IMR-90 (cell line): ENCODE measurements at regions not wholly inside any gene's neighbourhood (a gene's known extent, or its start where the extent isn't known, plus 50 kb on each side); places are given as distances from the start of the nearest gene placed in this dataset.

Experiments
- ATAC-seq: fragments of 200-7000 bp; cut with Tn5 transposase; 2 replicates; pipeline ENCODE4 v1.9.1; 2020; ENCODE audit warnings: low read depth, mild to moderate bottlenecking, moderate library complexity
- BruUV-seq: library from RNA; stranded (reverse); fragments of 400-500 nt; replicated peaks from 2 replicates; lab custom pipeline; 2021; lab: Mats Ljungman, UMichigan
- CTCF ChIA-PET: fragments of 300-600 bp; formaldehyde crosslinking; extraction: SDS; loops from one replicate; lab custom pipeline; 2021; ENCODE audit warnings: antibody characterized with exemption; lab: Yijun Ruan, JAX
- POLR2A ChIA-PET: fragments of 300-600 bp; sonication (Branson Sonifier 250); formaldehyde crosslinking; loops from one replicate; lab custom pipeline; 2022; ENCODE audit warnings: antibody characterized with exemption; ENCODE audit not compliant: unreplicated experiment; lab: Charles Lee
- DNase-seq: peaks from one replicate; pipeline ENCODE4 v3.0.0; 2013
- H2AFZ ChIP-seq: replicated peaks from 2 replicates; pipeline ENCODE3; 2013; ENCODE audit warnings: low read length, mild to moderate bottlenecking; ENCODE audit not compliant: poor library complexity
- H2AK5ac ChIP-seq: 2 replicates; pipeline ENCODE4 v1.6.1; 2013; ENCODE audit warnings: low read depth, low read length, inconsistent platforms
- H2AK9ac ChIP-seq: replicated peaks from 2 replicates; pipeline ENCODE3; 2013; ENCODE audit warnings: mild to moderate bottlenecking, low read depth, low read length, moderate library complexity; ENCODE audit not compliant: poor library complexity
- H2BK120ac ChIP-seq: 2 replicates; pipeline ENCODE4 v1.6.1; 2013; ENCODE audit warnings: low read depth, low read length, inconsistent platforms
- H2BK15ac ChIP-seq: 3 replicates; pipeline ENCODE4 v1.6.1; 2013; ENCODE audit warnings: low read depth, low read length, inconsistent platforms
- H2BK20ac ChIP-seq: 2 replicates; pipeline ENCODE4 v1.6.1; 2013; ENCODE audit warnings: low read depth, mild to moderate bottlenecking, inconsistent platforms, low read length, moderate library complexity
- H2BK5ac ChIP-seq: 2 replicates; pipeline ENCODE4 v1.6.1; 2013; ENCODE audit warnings: mild to moderate bottlenecking, low read depth, low read length, inconsistent platforms; ENCODE audit not compliant: poor library complexity, severe bottlenecking
- H3K14ac ChIP-seq: replicated peaks from 2 replicates; pipeline ENCODE4 v1.6.1; 2013; ENCODE audit warnings: low read depth, low read length, inconsistent platforms
- H3K18ac ChIP-seq: 2 replicates; pipeline ENCODE4 v1.6.1; 2013; ENCODE audit warnings: low read depth, low read length, control low read depth
- H3K23ac ChIP-seq: 2 replicates; pipeline ENCODE4 v1.6.1; 2013; ENCODE audit warnings: low read depth, low read length, inconsistent platforms
- H3K27ac ChIP-seq: 2 replicates; pipeline ENCODE4 v1.5.1; 2013; ENCODE audit warnings: mild to moderate bottlenecking, control low read depth, low read length; ENCODE audit not compliant: insufficient read depth
- H3K27me3 ChIP-seq: 2 replicates; pipeline ENCODE4 v1.6.1; 2013; ENCODE audit warnings: low read length; ENCODE audit not compliant: control insufficient read depth, insufficient read depth
- H3K36me3 ChIP-seq: 2 replicates; pipeline ENCODE4 v1.6.1; 2013; ENCODE audit warnings: low read length, mixed read lengths; ENCODE audit not compliant: control insufficient read depth, insufficient read depth
- H3K4ac ChIP-seq: 2 replicates; pipeline ENCODE4 v1.6.1; 2013; ENCODE audit warnings: low read depth, low read length, inconsistent platforms
- H3K4me1 ChIP-seq: 2 replicates; pipeline ENCODE4 v1.6.1; 2013; ENCODE audit warnings: low read length, mixed read lengths; ENCODE audit not compliant: control insufficient read depth, insufficient read depth
- H3K4me2 ChIP-seq: 2 replicates; pipeline ENCODE4 v1.6.1; 2013; ENCODE audit warnings: low read depth, mild to moderate bottlenecking, control low read depth, low read length, moderate library complexity
- H3K4me3 ChIP-seq: 2 replicates; pipeline ENCODE4 v1.5.1; 2013; ENCODE audit warnings: low read depth, mild to moderate bottlenecking, control low read depth, low read length, moderate library complexity; ENCODE audit not compliant: insufficient read depth
- H3K56ac ChIP-seq: 2 replicates; pipeline ENCODE4 v1.6.1; 2013; ENCODE audit warnings: low read length, inconsistent platforms; ENCODE audit not compliant: insufficient read depth; ENCODE audit errors: extremely low read depth
- H3K79me1 ChIP-seq, 2 experiments: 2 replicates each; pipeline ENCODE4 v1.6.1; 2013; ENCODE audit warnings: low read length in 2 of 2, inconsistent platforms in 1 of 2, low read depth in 1 of 2
- H3K9ac ChIP-seq: 2 replicates; pipeline ENCODE4 v1.6.1; 2013; ENCODE audit warnings: low read depth, low read length, control low read depth
- H3K9me1 ChIP-seq: 2 replicates; pipeline ENCODE4 v1.6.1; 2013; ENCODE audit warnings: low read length, inconsistent platforms; ENCODE audit not compliant: insufficient read depth
- H3K9me3 ChIP-seq: 2 replicates; pipeline ENCODE4 v1.6.1; 2013; ENCODE audit warnings: low read length; ENCODE audit not compliant: control insufficient read depth, insufficient read depth
- H4K20me1 ChIP-seq: 2 replicates; pipeline ENCODE4 v1.6.1; 2013; ENCODE audit warnings: low read length, inconsistent platforms; ENCODE audit not compliant: insufficient read depth
- H4K5ac ChIP-seq: 2 replicates; pipeline ENCODE4 v1.6.1; 2013; ENCODE audit warnings: mild to moderate bottlenecking, low read depth, low read length, control low read depth
- H4K8ac ChIP-seq, 2 experiments: 2 replicates each; pipeline ENCODE4 v1.6.1; 2013; ENCODE audit warnings: low read depth in 2 of 2, low read length in 2 of 2, control low read depth in 1 of 2, inconsistent platforms in 1 of 2
- H4K91ac ChIP-seq: 2 replicates; pipeline ENCODE4 v1.6.1; 2013; ENCODE audit warnings: low read depth, low read length, inconsistent platforms; ENCODE audit not compliant: insufficient read depth
- CTCF ChIP-seq: conservative IDR thresholded peaks from 2 replicates; pipeline ENCODE4 v1.5.1; 2012; ENCODE audit warnings: mild to moderate bottlenecking, low read depth, low read length, improper control_type of control experiment
- FOS ChIP-seq: fragments of 150-350 bp; IDR thresholded peaks from 2 replicates; pipeline ENCODE4 v1.6.1; 2016; ENCODE audit warnings: low read depth, low read length
- MXI1 ChIP-seq: IDR thresholded peaks from 2 replicates; pipeline ENCODE4 v1.6.1; 2012; ENCODE audit warnings: low read depth, mild to moderate bottlenecking, low read length, moderate library complexity, borderline replicate concordance
- NFE2L2 ChIP-seq: fragments of 150-350 bp; IDR thresholded peaks from 2 replicates; pipeline ENCODE4 v1.6.1; 2016; ENCODE audit warnings: low read depth, mild to moderate bottlenecking, low read length
- RAD21 ChIP-seq: IDR thresholded peaks from 2 replicates; pipeline ENCODE4 v1.6.1; 2012; ENCODE audit warnings: low read length, improper control_type of control experiment
- RCOR1 ChIP-seq: IDR thresholded peaks from 2 replicates; pipeline ENCODE4 v1.6.1; 2012; ENCODE audit warnings: mild to moderate bottlenecking, low read length, improper control_type of control experiment; ENCODE audit not compliant: insufficient replicate concordance
- USF2 ChIP-seq: fragments of 150-350 bp; IDR thresholded peaks from 2 replicates; pipeline ENCODE4 v1.6.1; 2017; ENCODE audit warnings: mild to moderate bottlenecking, antibody characterized with exemption, low read length, low read depth
- WGBS, 2 experiments: methylation state at CpG; one replicate each; pipeline versions ENCODE4 v1.1.5 to v1.1.7; 2013; ENCODE audit warnings: missing lambda C conversion rate in 2 of 2; ENCODE audit not compliant: insufficient read length in 1 of 2; ENCODE audit errors: extremely low coverage in 2 of 2; 5-methylcytosine and 5-hydroxymethylcytosine counted together
- dilution Hi-C: fragments of 300-500 bp; cut with HindIII; formaldehyde crosslinking; loops from one replicate; pipeline ENCODE4 v1.14.3; 2018; ENCODE audit warnings: low sequenced_read_pairs; ENCODE audit not compliant: unreplicated experiment
- in situ Hi-C: fragments of 300-500 bp; cut with MboI; formaldehyde crosslinking; loops from 3 replicates; pipeline ENCODE4 v1.14.3; 2019; ENCODE audit warnings: low sequenced_read_pairs, inconsistent platforms, mixed read lengths
- intact Hi-C: fragments of 100-400 bp; cut with micrococcal nuclease; formaldehyde crosslinking; loops from 2 replicates; pipeline ENCODE4 v1.10.0; 2022

GRCh38 chr11:134652586-134653255 lies 240.7 kb upstream of the B3GAT1 start:
- Histone ChIP-seq H3K27me3 (no peaks in the 10 kb centered on the region), H2BK15ac (no peak overlapping the region), H3K79me1 (no peaks in the 10 kb centered on the region), H2AK9ac (no peak overlapping the region), H4K91ac (no peak overlapping the region), H3K4ac (no peak overlapping the region), H2BK20ac (no peak overlapping the region), H3K9ac (no peak overlapping the region), H3K4me3 (no peak overlapping the region), H4K20me1 (no peaks in the 10 kb centered on the region), H4K5ac (no peak overlapping the region), H3K56ac (no peak overlapping the region), H3K14ac (no peak overlapping the region), H3K4me2 (no peak overlapping the region), H3K27ac (no peak overlapping the region), H4K8ac (no peak overlapping the region), H3K9me3 (peaks cover 22% of the 10 kb centered on the region), H2AFZ (no peak overlapping the region), H2AK5ac (no peak overlapping the region), H3K9me1 (no peaks in the 10 kb centered on the region), H2BK5ac (no peak overlapping the region), H3K36me3 (no peaks in the 10 kb centered on the region), H2BK120ac (no peak overlapping the region), H3K23ac (no peak overlapping the region), H3K18ac (no peak overlapping the region), H3K4me1 (no peaks in the 10 kb centered on the region)
- ChIA-PET POLR2A (no interaction called here), CTCF (no interaction called here)
- dilution Hi-C loops: no loop called here
- DNase-seq: no peak
- WGBS, 2 experiments: no CpG with 5 or more reads among the region's 8 CpGs
- ATAC-seq: no peak
- no TSS peak for BruUV-seq
- intact Hi-C loops: no loop called here
- in situ Hi-C loops: no loop called here
- TF ChIP-seq USF2: no peak
- no peak for TF ChIP-seq CTCF
- no peak for TF ChIP-seq RAD21
- TF ChIP-seq MXI1: no peak
- no peak for TF ChIP-seq NFE2L2
- no peak for TF ChIP-seq FOS
- TF ChIP-seq RCOR1: no peak
